LNCaP clone FGC (cell line): ENCODE measurements at regions not wholly inside any gene's neighbourhood (a gene's known extent, or its start where the extent isn't known, plus 50 kb on each side); places are given as distances from the start of the nearest gene placed in this dataset.

Experiments
- DNase-seq: peaks from one replicate; pipeline ENCODE4 v3.0.0-alpha.2; 2011; ENCODE audit warnings: low read depth
- H3K4me3 ChIP-seq: 2 replicates; pipeline ENCODE4 v1.5.1; 2011; ENCODE audit warnings: mild to moderate bottlenecking, low read depth, low read length, control low read depth
- TF ChIP-seq, protein P1 (sequence below): IDR thresholded peaks from 2 replicates; pipeline ENCODE4 v1.5.1; 2012; ENCODE audit warnings: mild to moderate bottlenecking; ENCODE audit not compliant: control insufficient read depth, insufficient read depth; ENCODE audit errors: extremely low read depth

DNA sequence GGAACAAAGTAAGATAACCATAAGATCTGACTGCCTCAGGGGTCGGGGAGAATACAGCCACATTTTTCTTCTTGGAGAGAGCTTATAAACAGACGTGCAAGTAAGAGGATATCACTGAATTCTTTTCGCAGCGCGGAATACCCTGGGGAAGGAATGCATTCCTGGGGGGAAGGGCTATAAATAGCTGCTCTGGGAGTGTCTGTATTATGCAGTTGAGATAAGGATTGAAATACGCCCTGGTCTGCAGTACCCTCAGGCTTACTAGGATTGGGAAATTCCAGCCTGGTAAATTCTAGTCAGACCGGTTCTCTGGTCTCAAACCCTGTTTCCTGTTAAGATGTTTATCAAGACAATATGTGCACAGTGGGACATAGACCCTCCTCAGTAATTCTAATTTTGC lies 1491.7 kb upstream of the RAG2 start:
- TF ChIP-seq, protein P1, sequence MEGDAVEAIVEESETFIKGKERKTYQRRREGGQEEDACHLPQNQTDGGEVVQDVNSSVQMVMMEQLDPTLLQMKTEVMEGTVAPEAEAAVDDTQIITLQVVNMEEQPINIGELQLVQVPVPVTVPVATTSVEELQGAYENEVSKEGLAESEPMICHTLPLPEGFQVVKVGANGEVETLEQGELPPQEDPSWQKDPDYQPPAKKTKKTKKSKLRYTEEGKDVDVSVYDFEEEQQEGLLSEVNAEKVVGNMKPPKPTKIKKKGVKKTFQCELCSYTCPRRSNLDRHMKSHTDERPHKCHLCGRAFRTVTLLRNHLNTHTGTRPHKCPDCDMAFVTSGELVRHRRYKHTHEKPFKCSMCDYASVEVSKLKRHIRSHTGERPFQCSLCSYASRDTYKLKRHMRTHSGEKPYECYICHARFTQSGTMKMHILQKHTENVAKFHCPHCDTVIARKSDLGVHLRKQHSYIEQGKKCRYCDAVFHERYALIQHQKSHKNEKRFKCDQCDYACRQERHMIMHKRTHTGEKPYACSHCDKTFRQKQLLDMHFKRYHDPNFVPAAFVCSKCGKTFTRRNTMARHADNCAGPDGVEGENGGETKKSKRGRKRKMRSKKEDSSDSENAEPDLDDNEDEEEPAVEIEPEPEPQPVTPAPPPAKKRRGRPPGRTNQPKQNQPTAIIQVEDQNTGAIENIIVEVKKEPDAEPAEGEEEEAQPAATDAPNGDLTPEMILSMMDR = no peak
- H3K4me3 ChIP-seq = no peak overlapping the region
- DNase-seq = no peak

DNA sequence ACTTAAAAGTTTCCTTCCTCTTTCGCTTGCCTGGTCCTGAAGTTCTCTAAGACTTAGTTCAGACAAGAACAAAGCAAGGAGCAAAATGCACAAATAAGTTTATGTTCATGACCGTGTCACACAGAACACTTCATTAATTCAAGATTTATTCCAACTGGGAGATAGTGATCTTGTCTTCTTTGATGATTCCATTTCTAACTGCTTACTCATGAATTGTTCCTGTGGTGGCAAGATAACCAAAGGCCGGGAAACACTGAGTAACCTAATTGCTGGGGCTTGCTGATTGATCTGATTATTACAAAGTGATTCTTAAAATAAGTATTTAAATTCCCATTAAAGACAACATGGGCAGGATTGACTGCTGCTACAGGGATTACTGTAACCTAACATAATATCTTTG lies 1462.9 kb upstream of the RAG2 start:
- no peak for DNase-seq
- no peak overlapping the region for H3K4me3 ChIP-seq
- TF ChIP-seq, protein P1 = no peak

DNA sequence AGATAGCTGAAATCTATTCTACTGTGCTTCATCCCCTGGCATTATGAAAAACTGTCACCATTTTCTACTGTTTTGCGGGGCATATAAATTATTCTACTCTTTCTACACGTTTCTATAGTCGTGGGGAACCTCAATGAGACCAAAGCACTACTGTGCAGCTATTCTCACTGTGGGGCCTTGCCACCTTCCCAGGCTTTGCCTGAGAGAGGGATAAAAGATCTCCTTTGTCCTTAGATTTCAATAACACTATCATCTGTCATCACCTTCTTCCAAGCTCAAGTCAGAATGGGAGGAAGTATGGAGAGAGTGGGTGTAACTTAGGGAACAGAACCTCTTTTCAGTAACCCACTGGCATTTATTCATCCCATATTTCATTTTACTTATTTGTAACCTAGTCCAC lies 1462.1 kb upstream of the RAG2 start:
- no peak overlapping the region for H3K4me3 ChIP-seq
- TF ChIP-seq, protein P1 = no peak
- no peak for DNase-seq

DNA sequence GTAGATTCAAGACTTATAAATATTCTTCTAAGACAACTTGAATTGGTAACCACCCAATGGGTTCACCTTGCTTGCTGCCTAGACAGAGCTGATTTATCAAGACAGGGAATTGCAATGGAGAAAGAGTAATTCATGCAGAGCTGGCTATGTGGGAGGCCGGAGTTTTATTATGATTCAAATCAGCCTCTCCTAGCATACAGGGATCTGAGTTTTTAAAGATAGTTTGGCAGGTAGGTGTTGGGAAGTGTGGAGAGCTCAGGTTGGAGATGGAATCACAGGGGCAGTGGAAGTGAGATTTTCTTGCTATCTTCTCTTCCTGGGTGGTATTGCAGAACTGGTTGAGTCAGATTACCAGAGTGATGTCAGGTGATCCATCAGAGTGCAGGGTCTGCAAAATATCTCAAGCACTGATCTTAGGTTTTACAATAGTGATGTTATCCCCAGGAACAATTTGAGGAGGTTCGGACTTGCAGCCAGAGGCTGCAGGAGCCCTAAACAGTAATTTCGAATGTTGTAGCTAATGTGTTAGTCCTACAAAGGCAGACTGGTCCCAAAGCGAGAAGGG lies 1448.6 kb upstream of the RAG2 start:
- TF ChIP-seq, protein P1 = no peak
- H3K4me3 ChIP-seq = no peak overlapping the region
- no peak for DNase-seq

DNA sequence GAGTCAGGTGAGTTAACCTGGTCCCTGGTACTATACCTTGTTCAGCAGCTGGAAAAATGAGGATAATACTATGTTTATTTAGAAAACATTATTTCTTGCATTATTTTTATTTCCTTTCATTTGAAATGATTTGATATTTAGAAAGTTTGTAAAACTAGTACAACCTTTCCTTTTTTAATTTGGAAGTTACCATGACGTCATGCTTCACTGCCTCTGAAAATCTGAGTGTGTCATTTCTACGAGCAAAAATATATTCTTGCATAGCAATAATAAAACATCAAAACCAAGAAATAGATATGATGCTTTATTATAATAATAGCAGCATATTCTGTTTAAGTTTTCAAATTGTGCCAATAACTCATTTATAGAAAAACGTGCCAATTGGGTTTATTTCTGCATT lies 1445.0 kb upstream of the RAG2 start:
- DNase-seq = no peak
- no peak overlapping the region for H3K4me3 ChIP-seq
- TF ChIP-seq, protein P1 = no peak

DNA sequence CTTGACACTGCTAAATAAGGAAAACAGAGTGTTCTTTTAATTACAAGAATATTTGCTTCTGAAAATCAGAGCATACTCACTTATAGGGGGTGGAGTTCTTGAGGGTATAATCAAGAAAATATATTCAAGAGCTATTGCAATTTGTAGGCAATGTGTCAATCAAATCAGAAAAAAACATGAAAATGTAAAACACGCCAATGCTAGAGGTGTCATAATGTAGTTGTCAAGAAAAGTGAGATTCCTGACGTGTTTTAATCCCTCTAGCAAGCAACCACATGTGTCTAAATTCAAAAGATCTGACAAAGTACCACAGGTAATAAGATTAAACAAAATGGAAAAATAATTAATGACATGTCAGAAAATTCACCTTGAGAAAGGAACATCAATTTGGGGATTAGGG lies 1440.7 kb upstream of the RAG2 start:
- no peak overlapping the region for H3K4me3 ChIP-seq
- TF ChIP-seq, protein P1 = no peak
- DNase-seq = no peak

DNA sequence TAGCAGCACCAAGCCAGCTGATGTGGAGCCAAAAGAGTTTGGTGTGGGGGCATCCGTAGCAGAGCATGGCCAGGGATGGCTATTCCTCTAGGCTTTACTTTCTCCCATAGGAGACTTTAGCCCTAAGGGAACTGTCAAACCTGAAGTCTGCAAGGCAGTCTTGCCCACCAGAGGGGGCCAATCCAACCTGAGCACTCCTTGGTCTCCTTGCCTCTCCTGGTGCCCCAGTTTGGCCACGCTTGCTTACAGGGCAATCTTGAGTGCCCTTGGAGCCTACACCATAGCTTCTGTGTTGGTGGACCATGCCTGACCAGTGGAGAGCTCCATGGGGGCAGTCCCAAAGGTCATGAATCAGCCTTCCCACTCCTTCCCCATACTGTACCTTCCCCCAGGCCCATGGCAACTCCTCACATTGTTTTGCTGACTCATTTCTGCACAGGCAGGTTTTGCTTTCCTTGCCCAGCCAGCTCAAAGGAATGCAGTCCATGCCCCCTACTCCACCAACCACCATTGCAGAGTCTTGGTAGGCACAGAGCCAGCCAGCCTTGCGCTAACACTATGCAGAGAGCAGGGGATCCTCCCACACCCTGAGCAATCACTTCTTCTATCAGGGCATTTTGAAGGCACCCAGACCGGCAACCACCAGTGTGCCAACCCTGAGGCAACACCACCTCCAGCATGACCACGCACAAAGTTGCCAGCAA lies 1421.2 kb upstream of the RAG2 start:
- TF ChIP-seq, protein P1 = 0 out of 2 replicates have a peak, but pooled peaks have one; percentile 19
- DNase-seq = no peak
- no peak overlapping the region for H3K4me3 ChIP-seq
